Suprapubic skin (tissue), 3 donors: ENCODE measurements at regions not wholly inside any gene's neighbourhood (a gene's known extent, or its start where the extent isn't known, plus 50 kb on each side); places are given as distances from the start of the nearest gene placed in this dataset.

Experiments
- POLR2A ChIP-seq, 2 donors: fragments of 450-650 bp; IDR thresholded peaks; one replicate each; pipeline ENCODE4 v1.6.1; 2017; ENCODE audit warnings: antibody characterized with exemption in 2 of 2, mild to moderate bottlenecking in 2 of 2, moderate library complexity in 2 of 2
- TF ChIP-seq, protein P1 (sequence below), 2 donors: fragments of 200-600 bp in 1 of 2; fragments of 450-650 bp in 1 of 2; sonication (generic) in 1 of 2; IDR thresholded peaks; one replicate each; pipeline ENCODE4 v1.5.1; 2016 to 2019; ENCODE audit warnings: antibody characterized with exemption in 2 of 2, mild to moderate bottlenecking in 1 of 2, moderate library complexity in 1 of 2

DNA sequence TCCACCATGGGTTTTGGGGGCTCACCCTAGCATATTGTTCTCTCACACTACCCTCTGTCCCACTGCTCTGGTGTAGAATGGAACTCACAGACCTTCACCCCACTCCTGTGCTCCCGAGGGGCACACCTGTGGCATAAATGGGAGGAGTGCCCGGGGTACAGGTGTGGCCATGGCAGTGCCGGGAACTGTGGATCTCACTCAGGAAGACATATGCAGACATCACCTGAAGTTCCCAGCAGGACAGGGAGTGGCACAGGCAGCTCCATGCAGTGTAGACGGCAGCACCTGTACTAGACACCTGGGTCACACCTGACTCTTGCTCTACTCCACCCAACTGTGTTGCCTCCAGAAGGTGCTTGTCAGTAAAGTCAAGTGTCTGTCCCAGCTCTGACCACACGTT is 57.6 kb upstream of the MRPS22 start:
- TF ChIP-seq, protein P1, sequence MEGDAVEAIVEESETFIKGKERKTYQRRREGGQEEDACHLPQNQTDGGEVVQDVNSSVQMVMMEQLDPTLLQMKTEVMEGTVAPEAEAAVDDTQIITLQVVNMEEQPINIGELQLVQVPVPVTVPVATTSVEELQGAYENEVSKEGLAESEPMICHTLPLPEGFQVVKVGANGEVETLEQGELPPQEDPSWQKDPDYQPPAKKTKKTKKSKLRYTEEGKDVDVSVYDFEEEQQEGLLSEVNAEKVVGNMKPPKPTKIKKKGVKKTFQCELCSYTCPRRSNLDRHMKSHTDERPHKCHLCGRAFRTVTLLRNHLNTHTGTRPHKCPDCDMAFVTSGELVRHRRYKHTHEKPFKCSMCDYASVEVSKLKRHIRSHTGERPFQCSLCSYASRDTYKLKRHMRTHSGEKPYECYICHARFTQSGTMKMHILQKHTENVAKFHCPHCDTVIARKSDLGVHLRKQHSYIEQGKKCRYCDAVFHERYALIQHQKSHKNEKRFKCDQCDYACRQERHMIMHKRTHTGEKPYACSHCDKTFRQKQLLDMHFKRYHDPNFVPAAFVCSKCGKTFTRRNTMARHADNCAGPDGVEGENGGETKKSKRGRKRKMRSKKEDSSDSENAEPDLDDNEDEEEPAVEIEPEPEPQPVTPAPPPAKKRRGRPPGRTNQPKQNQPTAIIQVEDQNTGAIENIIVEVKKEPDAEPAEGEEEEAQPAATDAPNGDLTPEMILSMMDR (IDR thresholded peaks at IDR 0.05): no peak
- TF ChIP-seq POLR2A (IDR thresholded peaks at IDR 0.05): no peak
